Middle frontal gyrus (tissue), 1 donor: ENCODE measurements at regions not wholly inside any gene's neighbourhood (a gene's known extent, or its start where the extent isn't known, plus 50 kb on each side); places are given as distances from the start of the nearest gene placed in this dataset.

Source experiments
- DNase-seq: peaks from one replicate; pipeline ENCODE4 v3.0.0-alpha.2; 2015; ENCODE audit warnings: low spot score; ENCODE audit errors: extremely low spot score

- no peak for DNase-seq
These were observed 172.7 kb upstream of the SERPINE2 start for GRCh38 chr2:224211791-224212190.

DNA sequence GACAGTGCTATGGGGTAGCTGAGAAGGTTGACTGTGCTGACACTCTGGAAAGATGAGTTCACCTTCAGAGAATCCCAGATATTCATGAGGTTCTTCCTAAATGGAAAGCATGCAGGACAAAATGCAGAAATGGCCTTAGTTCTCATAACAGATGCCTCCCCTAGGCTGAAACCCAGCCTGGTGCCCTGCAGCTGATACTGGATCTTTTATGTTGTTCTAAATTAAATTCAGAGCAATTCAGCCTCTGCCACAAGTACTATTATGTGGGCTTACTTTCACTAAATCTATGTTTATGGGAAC is 172.0 kb upstream of the SERPINE2 start:
- DNase-seq, result no peak

DNA sequence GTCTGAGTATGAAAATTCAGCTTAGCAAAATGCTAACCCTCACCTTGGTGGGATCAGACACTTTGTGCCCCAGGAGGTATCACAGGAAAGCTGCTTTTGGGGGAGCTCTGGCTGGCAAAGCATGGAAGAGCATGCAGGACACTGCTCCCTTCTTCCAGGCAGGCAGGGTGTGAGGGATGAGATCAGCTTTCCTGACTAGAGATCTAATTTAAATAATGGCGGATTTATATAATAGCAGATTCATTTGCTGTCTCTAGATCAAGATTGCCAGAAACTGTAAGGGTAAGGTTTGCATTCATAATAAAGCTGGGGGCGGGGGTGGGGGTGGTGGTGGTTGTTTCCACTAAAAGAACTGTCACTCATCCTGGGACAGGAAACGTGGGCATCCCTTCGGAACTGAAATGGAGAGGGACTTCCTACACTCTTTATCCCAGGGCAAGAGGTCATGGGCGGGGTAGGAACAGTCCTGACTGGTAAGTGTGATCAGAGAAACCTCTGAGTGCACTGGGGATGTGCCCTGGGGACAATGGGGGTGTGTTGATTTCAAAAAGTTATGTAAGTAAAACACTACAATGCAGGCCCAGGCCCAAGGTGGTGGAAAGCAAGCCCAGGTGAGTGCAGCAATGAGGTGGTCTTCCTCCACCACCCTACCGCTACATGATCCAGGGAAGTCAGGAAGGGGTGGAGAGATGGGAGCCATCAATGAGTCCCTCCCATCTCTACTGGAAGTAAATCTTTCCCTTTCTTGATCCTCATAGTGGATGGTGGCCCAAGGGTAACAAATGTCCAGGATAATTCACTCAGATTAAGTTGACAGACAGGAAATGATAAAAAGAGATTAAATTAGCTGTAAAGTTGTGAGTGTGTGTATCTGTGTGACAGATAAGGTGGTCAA is 171.4 kb upstream of the SERPINE2 start:
- no peak for DNase-seq

- DNase-seq, result no peak
These were observed 170.6 kb upstream of the SERPINE2 start for GRCh38 chr2:224209555-224210285.

GRCh38 chr2:224208443-224208842 is 169.4 kb upstream of the SERPINE2 start:
- no peak for DNase-seq

GRCh38 chr2:224208007-224208406 is 168.9 kb upstream of the SERPINE2 start:
- no peak for DNase-seq

- DNase-seq, result no peak
These were observed 167.7 kb upstream of the SERPINE2 start for GRCh38 chr2:224206816-224207215.

GRCh38 chr2:224202281-224202865 is 163.3 kb upstream of the SERPINE2 start:
- DNase-seq, result no peak

- DNase-seq, result no peak
These were observed 159.3 kb upstream of the SERPINE2 start for GRCh38 chr2:224198436-224198835.

- no peak for DNase-seq
These were observed 157.7 kb upstream of the SERPINE2 start for GRCh38 chr2:224196810-224197209.

GRCh38 chr2:224195925-224196571 is 157.0 kb upstream of the SERPINE2 start:
- DNase-seq, result peak; percentile 31

DNA sequence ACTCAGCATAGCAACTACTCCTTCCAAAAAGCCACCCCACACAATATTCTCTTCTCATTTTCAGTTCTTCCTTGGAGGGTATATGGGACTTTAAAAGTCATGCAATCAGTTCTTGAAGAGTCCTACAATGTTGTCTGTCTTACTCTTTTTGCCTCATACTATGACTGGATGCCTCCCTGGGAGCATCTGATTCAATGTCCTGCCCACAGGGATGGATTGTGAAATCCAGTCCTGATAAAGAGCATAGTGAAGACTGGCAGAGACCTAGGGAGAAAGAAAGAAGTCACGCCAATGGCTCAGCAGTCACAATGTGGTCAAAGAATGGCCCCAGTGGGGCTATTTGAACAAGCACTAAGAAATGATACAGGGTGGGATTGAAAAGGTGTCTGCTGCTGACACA is 155.1 kb upstream of the SERPINE2 start:
- no peak for DNase-seq

- DNase-seq, result no peak
These were observed 152.4 kb upstream of the SERPINE2 start for GRCh38 chr2:224191465-224191864.

- DNase-seq, result no peak
These were observed 151.8 kb upstream of the SERPINE2 start for GRCh38 chr2:224190936-224191270.

DNA sequence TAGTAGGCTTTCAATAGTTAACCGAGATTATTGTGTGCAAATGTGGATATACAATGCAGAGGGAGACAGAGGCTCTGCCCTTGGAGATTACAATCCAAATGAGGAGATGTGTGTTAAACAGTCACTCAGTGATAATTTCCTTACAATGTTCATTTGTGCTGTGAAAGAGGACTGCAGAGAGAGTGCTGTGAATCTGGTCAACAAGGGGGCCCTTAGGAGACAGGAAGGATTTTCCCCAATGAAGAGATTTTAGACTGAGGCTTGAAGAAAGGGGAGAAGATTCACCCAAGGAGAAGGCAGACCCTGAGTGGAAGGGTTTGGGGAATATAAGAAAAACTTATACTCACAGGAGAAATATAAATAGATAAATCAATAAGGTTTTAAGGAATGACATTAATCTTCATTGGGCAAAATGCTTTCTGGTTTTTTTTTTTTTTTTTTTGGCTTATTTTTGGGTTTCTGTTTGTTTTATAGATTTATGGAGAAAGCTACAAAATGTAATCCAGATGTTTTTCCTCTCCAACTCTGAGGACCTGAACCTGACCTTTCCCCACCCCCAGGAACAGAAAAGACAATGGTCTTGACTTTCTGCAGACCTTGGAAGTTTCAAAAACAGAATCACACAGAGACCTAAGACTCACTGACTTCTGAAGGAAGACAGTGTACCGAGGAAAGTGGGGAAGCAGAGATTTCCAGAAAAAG is 151.3 kb upstream of the SERPINE2 start:
- DNase-seq, result no peak

DNA sequence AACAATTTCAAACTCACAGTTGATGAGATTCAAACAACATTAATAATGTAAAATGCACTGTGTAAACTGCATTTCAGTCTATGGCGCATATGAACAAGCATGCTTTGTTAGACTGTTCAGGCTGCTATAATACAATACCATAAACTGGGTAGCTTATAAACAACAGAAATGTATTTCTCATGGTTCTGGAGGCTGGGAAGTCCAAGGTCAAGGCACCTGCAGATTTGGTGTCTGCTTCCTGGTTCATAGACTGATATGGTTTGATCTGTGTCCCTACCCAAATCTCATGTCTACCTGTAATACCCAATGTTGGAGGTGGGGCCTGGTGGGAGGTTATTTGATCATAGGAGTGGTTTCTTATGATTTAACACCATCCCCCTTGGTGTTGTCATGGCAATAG is 148.1 kb upstream of the SERPINE2 start:
- no peak for DNase-seq

DNA sequence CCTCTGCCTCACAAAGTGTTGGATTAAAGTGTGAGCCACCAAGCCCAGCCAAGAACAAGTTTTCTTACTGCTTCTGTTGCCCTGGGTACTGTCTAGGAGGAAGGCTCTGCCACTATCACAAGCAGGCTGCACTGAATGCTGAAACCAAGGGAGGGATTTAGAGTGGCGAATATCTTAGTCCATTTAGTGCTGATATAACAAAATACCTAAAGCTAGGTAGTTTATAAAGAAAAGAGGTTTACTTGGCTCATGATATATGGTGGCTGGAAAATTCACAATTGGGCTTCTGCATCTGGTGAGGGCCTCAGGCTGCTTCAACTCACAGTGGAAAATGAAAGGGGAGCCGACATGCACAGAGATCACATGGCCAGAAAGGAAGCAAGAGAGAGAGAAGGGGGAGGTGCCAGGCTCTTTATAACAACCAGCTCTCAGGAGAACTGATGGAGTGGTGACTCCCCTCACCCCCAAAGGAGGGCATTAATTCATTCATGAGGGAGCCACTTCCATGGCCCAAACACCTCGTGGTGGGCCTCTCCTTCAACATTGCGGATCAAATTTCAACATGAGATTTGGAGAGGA is 146.0 kb upstream of the SERPINE2 start:
- DNase-seq, result no peak

- no peak for DNase-seq
These were observed 144.0 kb upstream of the SERPINE2 start for GRCh38 chr2:224183086-224183485.

DNA sequence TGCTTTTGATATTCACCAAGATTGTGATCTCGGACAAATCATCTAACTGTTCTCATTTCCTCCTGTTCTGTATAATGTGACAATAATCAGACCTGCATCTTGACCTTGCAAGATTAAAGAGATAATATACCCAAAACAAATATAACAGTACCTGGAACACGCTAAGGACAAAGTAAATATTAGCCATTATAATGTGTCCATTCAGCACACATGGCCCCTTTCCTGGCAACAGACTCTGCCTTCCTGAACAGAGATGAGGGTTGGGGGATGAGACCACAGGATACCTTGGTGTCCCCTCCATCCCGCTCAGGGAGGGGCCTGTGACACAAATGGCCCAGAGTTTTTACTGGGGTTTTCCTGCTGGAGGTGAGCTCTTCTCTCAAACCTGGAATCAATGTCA is 143.4 kb upstream of the SERPINE2 start:
- no peak for DNase-seq

DNA sequence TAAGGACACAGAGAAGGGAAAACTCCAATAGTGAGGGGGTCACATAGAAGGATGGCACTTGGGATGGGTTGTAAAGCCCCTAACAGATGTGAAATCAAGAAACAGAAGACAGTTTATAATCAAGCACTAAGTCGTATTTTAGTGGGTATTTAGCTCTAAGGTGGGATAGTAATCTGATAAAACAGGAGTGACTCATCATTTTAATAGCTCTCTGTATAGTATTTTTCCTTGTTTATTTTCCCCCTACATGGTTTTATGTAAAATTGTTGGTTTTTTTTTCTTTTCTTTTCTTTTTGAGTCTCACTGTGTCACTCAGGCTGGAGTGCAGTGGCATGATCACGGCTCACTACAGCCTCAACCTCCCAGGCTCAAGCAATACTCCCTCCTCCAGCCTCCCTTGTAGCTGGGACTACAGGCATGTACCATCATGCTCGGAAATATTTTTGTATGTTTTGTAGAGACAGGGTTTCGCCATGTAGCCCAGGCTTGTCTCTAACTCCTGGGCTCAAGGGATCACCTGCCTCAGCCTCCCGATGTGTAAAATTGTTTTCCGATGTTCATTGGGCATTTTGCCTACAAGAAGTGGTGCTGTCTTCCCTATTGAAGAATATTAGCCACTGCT is 142.6 kb upstream of the SERPINE2 start:
- no peak for DNase-seq

DNA sequence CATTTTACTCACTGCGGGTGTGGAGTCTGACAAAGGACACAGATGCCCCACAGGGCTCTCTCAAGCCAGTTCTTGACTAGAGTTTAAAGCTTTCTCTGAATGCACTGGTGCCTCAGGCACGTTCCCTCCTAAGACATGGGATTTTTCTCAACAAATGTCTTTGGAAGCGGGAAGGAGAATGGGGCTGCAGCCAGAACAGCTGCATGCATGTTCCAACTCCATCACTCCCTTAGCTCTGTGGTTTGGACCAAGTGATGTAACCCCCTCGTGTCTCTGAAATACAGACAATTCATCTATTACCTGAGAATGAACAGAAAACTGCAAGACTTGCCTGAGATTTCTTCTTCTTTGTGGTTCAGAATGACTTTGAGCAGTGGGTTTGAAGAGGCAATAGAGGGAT is 141.7 kb upstream of the SERPINE2 start:
- no peak for DNase-seq
